Fibroblast of lung (primary cell): ENCODE measurements at regions not wholly inside any gene's neighbourhood (a gene's known extent, or its start where the extent isn't known, plus 50 kb on each side); places are given as distances from the start of the nearest gene placed in this dataset.

Experiments used
- EZH2 ChIP-seq: IDR thresholded peaks from 2 replicates; pipeline ENCODE4 v1.5.1; 2012; ENCODE audit warnings: low read length, control low read depth, mild to moderate bottlenecking; ENCODE audit errors: missing control alignments
- TF ChIP-seq, protein P1 (sequence below), 2 donors: IDR thresholded peaks in 1 of 2; conservative IDR thresholded peaks in 1 of 2; 1 replicate in 1 of 2; 2 replicates in 1 of 2; pipeline ENCODE4 v1.5.1; 2011 to 2012; ENCODE audit warnings: low read length in 2 of 2, control low read depth in 1 of 2, inconsistent platforms in 1 of 2, low read depth in 1 of 2, mild to moderate bottlenecking in 1 of 2

GRCh38 chr7:84474436-84474835 lies 279.8 kb upstream of the SEMA3A start:
- TF ChIP-seq, protein P1, sequence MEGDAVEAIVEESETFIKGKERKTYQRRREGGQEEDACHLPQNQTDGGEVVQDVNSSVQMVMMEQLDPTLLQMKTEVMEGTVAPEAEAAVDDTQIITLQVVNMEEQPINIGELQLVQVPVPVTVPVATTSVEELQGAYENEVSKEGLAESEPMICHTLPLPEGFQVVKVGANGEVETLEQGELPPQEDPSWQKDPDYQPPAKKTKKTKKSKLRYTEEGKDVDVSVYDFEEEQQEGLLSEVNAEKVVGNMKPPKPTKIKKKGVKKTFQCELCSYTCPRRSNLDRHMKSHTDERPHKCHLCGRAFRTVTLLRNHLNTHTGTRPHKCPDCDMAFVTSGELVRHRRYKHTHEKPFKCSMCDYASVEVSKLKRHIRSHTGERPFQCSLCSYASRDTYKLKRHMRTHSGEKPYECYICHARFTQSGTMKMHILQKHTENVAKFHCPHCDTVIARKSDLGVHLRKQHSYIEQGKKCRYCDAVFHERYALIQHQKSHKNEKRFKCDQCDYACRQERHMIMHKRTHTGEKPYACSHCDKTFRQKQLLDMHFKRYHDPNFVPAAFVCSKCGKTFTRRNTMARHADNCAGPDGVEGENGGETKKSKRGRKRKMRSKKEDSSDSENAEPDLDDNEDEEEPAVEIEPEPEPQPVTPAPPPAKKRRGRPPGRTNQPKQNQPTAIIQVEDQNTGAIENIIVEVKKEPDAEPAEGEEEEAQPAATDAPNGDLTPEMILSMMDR (conservative IDR thresholded peaks at IDR 0.05 in 1 of 2, IDR thresholded peaks at IDR 0.05 in 1 of 2; ENCODE audit: low read depth in 1 of 2, low read length in 2 of 2): no peak
- no peak for TF ChIP-seq EZH2
